HG02642 (cell line): ENCODE measurements at regions not wholly inside any gene's neighbourhood (a gene's known extent, or its start where the extent isn't known, plus 50 kb on each side); places are given as distances from the start of the nearest gene placed in this dataset.
"Not testable (repeated sequence)": the region's sequence is repeated elsewhere in the genome, so short reads cannot be mapped to it uniquely, and the experiment has no call there.

ENCODE experiments used
- ATAC-seq: cut with Tn5 transposase; IDR thresholded peaks from one replicate; pipeline ENCODE4 v1.9.1; 2021; ENCODE audit warnings: mild to moderate bottlenecking; ENCODE audit not compliant: unreplicated experiment, poor library complexity

DNA sequence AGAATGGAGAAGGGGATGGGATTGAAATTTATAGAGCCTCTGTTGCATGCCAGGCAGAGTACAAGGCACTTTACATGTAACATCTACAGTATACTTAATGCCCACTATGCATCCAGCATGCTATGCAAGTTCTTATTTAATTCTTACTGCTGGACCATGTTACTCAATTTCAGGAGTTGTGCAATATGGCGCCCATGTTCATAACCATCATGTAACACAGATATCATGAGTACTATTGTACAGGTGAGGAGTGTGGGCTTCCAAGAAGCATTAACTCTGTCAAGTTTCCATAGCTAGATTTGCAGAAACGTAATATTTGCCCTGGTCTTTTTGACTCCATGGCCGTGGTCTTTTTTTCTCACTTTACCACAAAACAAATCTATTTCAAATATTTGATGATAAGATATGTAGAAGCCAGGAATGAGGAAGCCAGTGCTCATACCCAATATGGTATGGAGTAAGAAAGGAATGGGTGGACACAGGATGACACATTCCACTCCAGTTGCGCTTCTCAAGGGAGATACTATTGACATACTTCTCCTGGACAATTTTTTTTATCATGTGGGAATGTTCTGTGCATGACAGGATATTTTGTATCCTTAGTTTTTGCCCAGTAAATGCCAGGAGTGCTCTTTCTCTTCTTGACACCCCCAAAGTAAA is 191.8 kb downstream of the C12orf75 start:
- no peak for ATAC-seq

DNA sequence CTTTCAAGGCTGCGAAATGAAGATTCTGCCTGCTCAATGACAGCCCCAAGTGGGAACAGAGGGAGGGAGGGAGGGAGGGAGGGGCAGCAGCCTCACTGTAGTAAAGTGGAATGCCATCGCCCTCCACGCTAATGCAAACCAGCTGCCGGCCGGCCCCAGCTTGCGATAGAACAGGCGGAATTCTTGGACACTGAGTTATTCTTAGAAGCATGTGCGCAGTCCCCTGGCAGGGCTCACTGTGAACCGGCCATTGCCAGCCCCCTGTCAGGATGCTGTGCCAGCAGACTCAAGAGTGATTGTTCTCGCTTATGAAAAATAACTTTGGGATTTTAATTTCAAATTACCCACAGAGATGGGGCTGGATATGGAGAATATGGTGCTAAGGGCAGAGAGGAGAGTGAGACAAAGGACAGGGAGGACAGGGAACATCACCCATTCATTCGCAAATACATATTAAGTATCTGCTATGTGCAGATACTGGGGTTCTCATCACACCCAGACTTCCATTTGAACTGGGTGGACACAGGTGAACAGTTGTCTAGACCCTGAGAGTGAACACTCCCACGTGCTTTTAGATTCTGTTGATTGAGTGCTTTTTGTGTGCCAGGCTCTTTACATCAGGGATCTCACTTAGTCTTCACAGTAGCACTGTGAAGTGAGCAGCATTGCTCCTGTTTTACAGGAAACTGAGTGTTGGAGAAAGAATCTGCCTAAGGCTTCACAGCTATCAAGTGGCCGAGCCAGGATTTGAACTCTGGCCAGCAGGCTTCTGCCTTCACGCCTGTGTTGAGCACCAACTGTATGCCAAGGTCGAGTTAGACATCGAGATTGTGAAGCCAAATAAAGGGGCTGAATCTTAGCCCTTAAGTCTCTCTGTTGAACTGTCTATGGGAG is 192.9 kb downstream of the C12orf75 start:
- ATAC-seq: no peak

- ATAC-seq: no peak
Measured at GRCh38 chr12:105524961-105525360, 194.5 kb downstream of the C12orf75 start.

DNA sequence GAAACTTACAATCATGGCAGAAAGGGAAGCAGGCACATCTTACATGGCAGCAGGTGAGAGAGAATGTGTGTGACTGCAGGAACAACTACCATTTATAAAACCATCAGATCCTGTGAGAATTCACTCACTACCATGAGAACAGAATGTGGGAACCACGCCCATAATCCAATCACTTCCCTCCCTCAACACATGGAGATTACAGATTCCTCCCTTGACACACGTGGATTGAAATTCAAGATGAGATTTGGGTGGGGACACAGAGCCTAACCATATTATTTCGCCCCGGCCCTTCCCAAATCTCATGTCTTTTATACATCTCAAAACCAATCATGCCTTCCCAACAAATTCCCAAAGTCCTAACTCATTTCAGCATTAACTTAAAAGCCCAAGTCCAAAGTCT is 203.6 kb downstream of the C12orf75 start:
- ATAC-seq: no peak

- ATAC-seq: not testable (repeated sequence)
Measured at GRCh38 chr12:105535033-105535432, 204.5 kb downstream of the C12orf75 start.

GRCh38 chr12:105538880-105539279 is 208.4 kb downstream of the C12orf75 start:
- no peak for ATAC-seq

DNA sequence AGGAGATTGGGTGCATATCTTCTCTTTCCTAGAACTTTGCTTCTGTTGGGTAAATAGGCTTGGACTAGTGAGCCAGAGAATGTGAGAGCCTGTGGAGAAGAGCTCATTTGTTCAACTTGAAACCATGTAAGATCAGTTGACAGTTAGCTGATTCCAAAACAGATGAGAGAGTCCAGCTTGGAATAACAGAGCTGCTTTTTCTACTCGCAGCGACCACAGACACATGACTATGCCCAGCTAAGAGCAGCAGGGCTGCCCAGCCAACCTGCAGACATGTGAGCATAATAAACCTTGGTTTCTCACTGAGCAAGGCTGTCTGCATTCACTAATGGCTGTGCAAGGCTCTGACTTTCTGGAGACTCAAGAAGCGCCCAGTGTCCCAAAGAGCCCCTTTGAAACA is 209.2 kb downstream of the C12orf75 start:
- no peak for ATAC-seq

DNA sequence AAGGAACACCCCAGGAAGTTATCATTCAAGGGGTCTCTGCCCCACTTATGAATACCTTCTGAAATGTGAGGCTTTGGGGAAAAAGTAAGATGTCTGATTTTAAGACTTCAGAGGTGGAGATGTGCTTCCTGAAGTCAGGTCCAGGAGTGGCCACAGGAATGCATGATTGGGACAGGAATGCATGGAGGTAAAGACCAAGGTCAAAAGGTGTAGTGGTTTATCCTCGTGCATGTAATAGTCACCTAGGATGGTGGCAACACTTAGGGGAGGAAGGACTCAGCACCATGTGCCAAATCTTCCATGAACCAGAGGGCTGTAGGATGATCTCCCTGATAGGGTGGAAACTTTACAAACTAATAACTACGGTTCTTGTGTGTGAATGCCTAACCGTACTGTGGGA is 217.3 kb downstream of the C12orf75 start:
- no peak for ATAC-seq

- ATAC-seq: no peak
Measured at GRCh38 chr12:105548626-105549025, 218.1 kb downstream of the C12orf75 start.

- ATAC-seq: no peak
Measured at GRCh38 chr12:105552056-105552455, 221.6 kb downstream of the C12orf75 start.

- ATAC-seq: no peak
Measured at GRCh38 chr12:105554223-105554678, 223.8 kb downstream of the C12orf75 start.

DNA sequence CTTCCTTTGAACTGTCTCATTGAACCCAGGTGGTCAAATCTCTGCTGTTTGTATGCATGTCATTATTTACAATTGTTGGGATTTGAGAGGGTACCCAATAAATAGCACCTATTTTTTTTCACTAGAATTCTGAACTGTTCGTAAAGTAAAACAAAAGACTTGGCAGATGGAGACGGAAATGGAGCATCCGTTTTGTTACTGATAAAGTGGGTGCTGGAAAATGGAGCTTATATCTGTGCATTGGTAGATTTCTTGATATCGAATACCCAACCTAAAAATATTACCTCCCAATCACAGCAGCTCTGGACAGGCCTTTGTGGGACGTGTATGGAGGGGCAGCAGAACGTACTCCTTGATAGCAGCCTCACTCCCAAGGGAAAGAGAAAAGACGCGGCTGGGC is 224.4 kb downstream of the C12orf75 start:
- no peak for ATAC-seq

GRCh38 chr12:105555556-105556295 is 225.2 kb downstream of the C12orf75 start:
- ATAC-seq: no peak

GRCh38 chr12:105559310-105559709 is 228.8 kb downstream of the C12orf75 start:
- no peak for ATAC-seq

DNA sequence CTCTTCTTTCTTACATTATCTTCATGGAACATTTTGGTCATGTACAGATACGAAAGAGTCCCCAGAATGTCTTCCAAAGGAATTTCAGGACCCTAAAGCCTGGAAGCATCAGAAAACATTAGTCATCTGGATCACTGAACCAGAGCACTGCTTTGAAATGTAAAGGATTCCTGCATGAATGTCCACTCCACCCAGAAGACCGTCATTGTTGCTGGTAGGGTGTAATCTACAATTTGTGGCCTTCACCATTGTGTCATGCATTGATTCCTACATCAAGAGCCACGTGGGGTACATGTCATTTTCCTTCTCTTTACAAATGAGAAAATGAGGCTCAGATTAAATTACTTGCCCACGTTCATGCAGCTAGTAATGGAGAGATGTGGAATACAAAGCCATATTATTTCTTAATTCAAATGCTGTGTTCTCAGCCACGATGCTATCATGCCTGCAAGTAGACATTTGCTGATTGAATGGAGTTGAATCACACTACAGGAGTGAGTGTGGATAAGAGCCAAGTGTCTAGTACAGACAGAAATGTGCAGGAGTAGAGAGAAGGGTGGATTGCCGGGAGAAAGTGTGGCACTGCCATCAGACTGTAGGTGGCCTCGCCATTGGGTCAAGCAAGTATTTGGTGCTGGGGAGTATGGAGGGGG is 231.2 kb downstream of the C12orf75 start:
- ATAC-seq: no peak

DNA sequence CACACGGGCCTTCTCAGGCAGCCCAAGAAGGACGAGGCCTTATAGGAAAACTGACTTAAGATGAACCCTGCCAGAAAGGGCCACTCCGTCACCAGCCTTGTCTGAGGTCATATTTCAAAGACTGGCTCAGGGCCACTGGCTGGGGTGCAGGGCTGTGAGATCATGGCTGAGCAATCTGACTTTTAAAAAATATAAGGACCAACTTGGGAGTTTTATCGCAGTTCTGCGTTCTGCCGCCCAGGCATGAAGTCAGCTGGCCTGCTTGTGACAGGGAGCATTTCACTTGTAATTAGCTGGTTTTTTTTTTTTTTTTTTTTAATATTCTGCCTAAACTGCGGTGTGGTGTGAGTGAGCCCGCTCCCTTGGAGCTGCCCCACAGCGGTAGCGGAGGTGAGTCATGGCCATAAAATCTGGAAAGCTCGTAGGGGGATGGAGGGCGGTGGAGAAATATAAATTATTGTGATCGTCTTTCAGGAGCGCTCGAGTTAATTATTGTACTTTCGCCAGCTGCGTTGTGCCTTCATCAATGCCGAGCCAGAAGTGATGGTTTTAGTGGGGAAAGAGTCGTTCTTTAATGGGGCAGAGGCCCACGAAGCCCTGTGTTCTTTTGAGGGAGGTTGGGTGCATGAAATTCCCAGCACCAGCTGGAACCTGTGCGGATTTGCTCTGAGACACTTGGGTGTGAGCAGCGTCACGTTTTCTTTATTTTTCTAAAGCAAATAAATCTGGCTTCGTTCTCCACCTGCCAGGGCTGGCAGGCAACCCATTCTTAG is 231.9 kb downstream of the C12orf75 start:
- no peak for ATAC-seq

DNA sequence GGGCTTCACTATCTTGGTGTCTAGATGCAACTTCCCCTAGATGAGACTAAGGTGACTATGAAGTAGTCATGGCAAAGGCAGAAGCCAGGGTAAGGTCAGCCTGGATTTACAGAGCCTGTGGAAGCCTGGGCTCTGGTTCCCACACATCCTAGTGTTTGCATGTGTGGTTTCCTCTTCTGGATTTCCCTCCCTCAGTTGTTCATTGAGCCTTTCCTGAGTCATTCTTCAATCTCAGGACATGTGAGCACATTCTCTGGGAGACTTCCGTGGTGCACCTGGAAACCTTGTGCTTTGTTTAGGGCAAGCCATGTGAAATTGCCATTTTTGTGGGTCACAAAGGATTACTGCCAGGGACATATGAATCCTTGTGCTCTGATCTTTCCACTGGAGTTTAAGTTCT is 236.6 kb downstream of the C12orf75 start:
- no peak for ATAC-seq

DNA sequence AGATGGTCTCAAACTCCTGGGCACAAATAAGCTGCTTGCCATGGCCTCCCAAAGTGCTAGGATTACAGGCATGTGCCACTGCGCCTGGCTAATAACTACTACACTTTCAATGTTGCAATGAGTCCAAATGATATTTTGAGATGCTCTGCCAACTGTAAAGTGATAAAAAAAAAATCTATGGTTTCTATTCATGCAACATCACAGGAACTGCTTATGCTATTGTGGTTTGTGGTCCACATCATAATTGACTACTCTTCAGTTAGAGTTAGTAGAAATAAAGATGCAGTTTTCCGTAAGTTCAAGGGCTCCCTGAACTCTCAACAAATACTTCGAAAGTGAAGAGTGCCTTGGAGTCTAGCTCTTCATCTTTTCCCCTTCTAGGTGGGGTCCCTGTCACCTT is 239.4 kb downstream of the C12orf75 start:
- no peak for ATAC-seq

DNA sequence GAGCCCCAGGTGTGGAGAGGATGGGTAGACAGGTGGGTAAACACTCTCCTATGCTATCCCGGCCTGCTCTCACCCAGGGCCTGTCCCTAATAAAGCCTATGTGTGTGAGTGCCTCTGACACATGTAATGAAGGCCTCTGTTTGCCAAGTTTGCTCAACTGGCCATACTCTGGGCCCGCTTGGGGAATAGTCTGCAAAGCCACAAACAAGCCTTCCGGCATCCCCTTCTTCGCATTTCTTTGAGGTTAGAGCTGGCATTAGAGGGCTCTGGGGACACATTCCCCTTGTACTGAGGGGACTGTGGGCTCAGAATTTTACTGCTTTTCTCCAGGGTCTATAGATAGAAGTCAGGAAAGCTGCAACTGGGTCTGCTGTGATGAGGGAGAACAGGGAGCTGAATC is 240.5 kb downstream of the C12orf75 start:
- ATAC-seq: no peak

GRCh38 chr12:105573574-105573973 is 243.1 kb downstream of the C12orf75 start:
- no peak for ATAC-seq
